OCI-LY7 (cell line): ENCODE measurements at regions not wholly inside any gene's neighbourhood (a gene's known extent, or its start where the extent isn't known, plus 50 kb on each side); places are given as distances from the start of the nearest gene placed in this dataset.
"Not testable (repeated sequence)": the region's sequence is repeated elsewhere in the genome, so short reads cannot be mapped to it uniquely, and the experiment has no call there.

ENCODE experiments used
- BruUV-seq: library from RNA; stranded (reverse); fragments of 400-500 nt; replicated peaks from 2 replicates; lab custom pipeline; 2021; lab: Mats Ljungman, UMichigan
- CTCF ChIA-PET: fragments of 300-600 bp; sonication (Branson Sonifier 250); formaldehyde crosslinking; loops from one replicate; lab custom pipeline; 2022; ENCODE audit warnings: antibody characterized with exemption; ENCODE audit not compliant: unreplicated experiment; lab: Charles Lee
- POLR2A ChIA-PET: fragments of 300-600 bp; sonication (Branson Sonifier 250); formaldehyde crosslinking; loops from one replicate; lab custom pipeline; 2022; ENCODE audit warnings: antibody characterized with exemption; lab: Charles Lee
- DNase-seq: peaks from one replicate; pipeline ENCODE4 v3.0.0-alpha.2; 2015; ENCODE audit warnings: low spot score
- H2AFZ ChIP-seq: fragments of 200-600 bp; sonication (generic), shearing (Covaris generic); 2 replicates; pipeline ENCODE4 v1.6.1; 2014; ENCODE audit warnings: mild to moderate bottlenecking, antibody characterized with exemption, low read length, moderate library complexity
- H3K27ac ChIP-seq: fragments of 200-600 bp; sonication (generic); 2 replicates; pipeline ENCODE4 v1.5.1; 2014; ENCODE audit warnings: mixed run types, low read depth, mild to moderate bottlenecking, moderate library complexity, low read length, inconsistent platforms; ENCODE audit not compliant: poor library complexity, severe bottlenecking
- H3K36me3 ChIP-seq: fragments of 200-600 bp; sonication (generic); 2 replicates; pipeline ENCODE4 v1.6.1; 2014; ENCODE audit warnings: mild to moderate bottlenecking, antibody characterized with exemption, low read length, moderate library complexity, mixed read lengths; ENCODE audit not compliant: insufficient read depth
- H3K4me1 ChIP-seq: fragments of 200-600 bp; sonication (generic); 2 replicates; pipeline ENCODE4 v1.5.1; 2014; ENCODE audit warnings: mild to moderate bottlenecking, low read length; ENCODE audit not compliant: insufficient read depth, poor library complexity, severe bottlenecking
- H3K4me2 ChIP-seq: fragments of 200-600 bp; sonication (generic); 2 replicates; pipeline ENCODE4 v1.6.1; 2014; ENCODE audit warnings: mild to moderate bottlenecking, low read length
- H3K4me3 ChIP-seq: fragments of 200-600 bp; sonication (generic); 2 replicates; pipeline ENCODE4 v1.5.1; 2014; ENCODE audit warnings: mild to moderate bottlenecking, low read depth, low read length; ENCODE audit not compliant: poor library complexity, severe bottlenecking
- H3K79me2 ChIP-seq: fragments of 200-600 bp; sonication (generic); 2 replicates; pipeline ENCODE4 v1.6.1; 2016; ENCODE audit warnings: low read depth, mild to moderate bottlenecking, low read length, moderate library complexity, mixed read lengths; ENCODE audit not compliant: insufficient read depth
- H3K9me2 ChIP-seq: fragments of 200-600 bp; sonication (generic); 2 replicates; pipeline ENCODE4 v1.6.1; 2016; ENCODE audit warnings: mild to moderate bottlenecking, low read length, mixed read lengths; ENCODE audit not compliant: insufficient read depth
- H3K9me3 ChIP-seq: fragments of 200-600 bp; sonication (generic); 2 replicates; pipeline ENCODE4 v1.6.1; 2014; ENCODE audit warnings: mild to moderate bottlenecking, mixed run types, low read length, mixed read lengths
- H4K20me1 ChIP-seq: fragments of 200-600 bp; sonication (generic); 2 replicates; pipeline ENCODE4 v1.6.1; 2014; ENCODE audit warnings: mild to moderate bottlenecking, antibody characterized with exemption, low read length, moderate library complexity, mixed read lengths; ENCODE audit not compliant: insufficient read depth
- EZH2phosphoT487 ChIP-seq: fragments of 200-600 bp; sonication (generic); IDR thresholded peaks from 2 replicates; pipeline ENCODE4 v1.6.1; 2018; ENCODE audit warnings: low read depth, borderline replicate concordance, mild to moderate bottlenecking, mixed run types, antibody characterized with exemption, low read length, moderate library complexity, mixed read lengths
- intact Hi-C: fragments of 100-400 bp; cut with micrococcal nuclease; formaldehyde crosslinking; loops from one replicate; pipeline ENCODE4 v1.10.0; 2022; ENCODE audit not compliant: unreplicated experiment
- TF ChIP-seq, protein P1 (sequence below): fragments of 200-600 bp; sonication (generic); conservative IDR thresholded peaks from 2 replicates; pipeline ENCODE4 v1.5.1; 2014; ENCODE audit warnings: mild to moderate bottlenecking, antibody characterized with exemption, low read length, moderate library complexity, mixed read lengths

DNA sequence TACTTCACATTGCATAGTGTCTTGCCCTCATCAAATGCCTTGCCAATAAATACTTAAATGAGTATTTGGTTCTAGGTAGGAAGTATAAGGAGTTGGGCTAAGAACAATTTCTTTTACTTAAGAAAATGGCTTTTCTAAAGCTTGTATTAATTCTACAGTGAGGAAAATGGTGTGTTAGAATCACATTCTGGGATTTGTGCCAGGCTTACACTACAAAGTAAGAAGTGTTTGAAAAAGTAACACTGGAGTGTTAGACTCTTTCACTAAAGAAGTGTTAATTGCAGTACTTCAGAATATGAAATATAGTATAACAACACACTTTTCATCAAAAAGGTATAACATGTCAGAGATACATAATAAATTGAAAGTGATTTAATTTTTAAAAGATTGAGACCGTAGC lies 328.7 kb downstream of the C3orf38 start:
- Histone ChIP-seq H3K4me2 (no peak overlapping the region), H3K36me3 (no peaks in the 10 kb centered on the region), H3K79me2 (no peaks in the 10 kb centered on the region), H3K4me3 (no peak overlapping the region), H3K4me1 (no peaks in the 10 kb centered on the region), H3K27ac (no peak overlapping the region), H4K20me1 (no peaks in the 10 kb centered on the region), H3K9me3 (no peaks in the 10 kb centered on the region), H2AFZ (no peak overlapping the region), H3K9me2 (no peaks in the 10 kb centered on the region)
- ChIA-PET POLR2A (no interaction called here), CTCF (no interaction called here)
- no peak for TF ChIP-seq EZH2phosphoT487
- TF ChIP-seq, protein P1, sequence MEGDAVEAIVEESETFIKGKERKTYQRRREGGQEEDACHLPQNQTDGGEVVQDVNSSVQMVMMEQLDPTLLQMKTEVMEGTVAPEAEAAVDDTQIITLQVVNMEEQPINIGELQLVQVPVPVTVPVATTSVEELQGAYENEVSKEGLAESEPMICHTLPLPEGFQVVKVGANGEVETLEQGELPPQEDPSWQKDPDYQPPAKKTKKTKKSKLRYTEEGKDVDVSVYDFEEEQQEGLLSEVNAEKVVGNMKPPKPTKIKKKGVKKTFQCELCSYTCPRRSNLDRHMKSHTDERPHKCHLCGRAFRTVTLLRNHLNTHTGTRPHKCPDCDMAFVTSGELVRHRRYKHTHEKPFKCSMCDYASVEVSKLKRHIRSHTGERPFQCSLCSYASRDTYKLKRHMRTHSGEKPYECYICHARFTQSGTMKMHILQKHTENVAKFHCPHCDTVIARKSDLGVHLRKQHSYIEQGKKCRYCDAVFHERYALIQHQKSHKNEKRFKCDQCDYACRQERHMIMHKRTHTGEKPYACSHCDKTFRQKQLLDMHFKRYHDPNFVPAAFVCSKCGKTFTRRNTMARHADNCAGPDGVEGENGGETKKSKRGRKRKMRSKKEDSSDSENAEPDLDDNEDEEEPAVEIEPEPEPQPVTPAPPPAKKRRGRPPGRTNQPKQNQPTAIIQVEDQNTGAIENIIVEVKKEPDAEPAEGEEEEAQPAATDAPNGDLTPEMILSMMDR = no peak
- no peak for DNase-seq
- no TSS peak for BruUV-seq
- intact Hi-C loops = no loop called here

DNA sequence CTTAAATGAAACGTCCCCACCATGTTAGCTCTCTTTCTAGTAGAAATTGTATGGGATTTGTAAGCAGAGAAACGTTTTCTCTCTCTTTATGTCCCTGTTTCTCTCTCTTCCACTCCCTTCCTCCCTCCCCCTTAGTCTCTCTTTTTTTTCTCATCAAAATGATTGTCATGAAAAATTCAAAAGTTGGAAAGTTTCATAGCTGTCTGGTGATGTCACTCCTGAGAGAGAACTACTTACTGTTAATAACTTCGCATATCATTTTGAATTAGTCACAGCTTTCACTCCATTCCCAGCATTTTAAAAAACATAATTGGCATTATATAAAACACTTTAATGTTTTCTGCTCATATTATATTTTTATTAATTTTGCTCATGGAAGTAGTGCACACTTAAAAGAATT lies 331.1 kb downstream of the C3orf38 start:
- H3K27ac ChIP-seq = no peak overlapping the region
- H4K20me1 ChIP-seq = no peaks in the 10 kb centered on the region
- ChIA-PET CTCF (no interaction called here), POLR2A (interaction anchor here (0.9 to 1.5 kb wide), 3 partner anchors 9 to 15 kb away, joined by 3 to 4 read pairs (median 3); no protein-coding TSS in a partner anchor)
- H3K4me1 ChIP-seq = no peaks in the 10 kb centered on the region
- intact Hi-C loops = no loop called here
- no peaks in the 10 kb centered on the region for H3K36me3 ChIP-seq
- H3K79me2 ChIP-seq = no peaks in the 10 kb centered on the region
- H3K4me2 ChIP-seq = no peak overlapping the region
- no peaks in the 10 kb centered on the region for H3K9me2 ChIP-seq
- no peak overlapping the region for H2AFZ ChIP-seq
- no TSS peak for BruUV-seq
- TF ChIP-seq, protein P1 = no peak
- no peak for TF ChIP-seq EZH2phosphoT487
- no peaks in the 10 kb centered on the region for H3K9me3 ChIP-seq
- H3K4me3 ChIP-seq = no peak overlapping the region
- DNase-seq = no peak

DNA sequence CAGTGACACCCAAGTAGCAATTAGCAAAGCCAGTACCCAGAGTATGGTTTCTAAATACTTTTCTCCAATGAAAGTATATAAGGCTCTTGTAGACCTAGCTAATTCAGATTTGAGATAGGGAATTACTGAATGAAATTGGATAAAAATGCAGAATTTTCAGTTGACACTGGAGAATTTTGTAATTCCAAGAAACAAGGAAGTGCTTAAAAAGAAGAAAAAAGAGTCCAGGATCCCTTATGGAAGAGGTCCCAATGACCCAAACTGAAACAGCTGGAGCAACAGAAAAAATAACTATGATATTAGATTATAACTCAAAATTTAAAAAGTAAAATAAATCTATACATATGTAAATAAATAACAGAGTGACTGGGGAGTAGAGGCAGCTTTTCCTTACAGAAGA lies 335.2 kb downstream of the C3orf38 start:
- H2AFZ ChIP-seq = no peak overlapping the region
- H3K79me2 ChIP-seq = no peaks in the 10 kb centered on the region
- POLR2A ChIA-PET = interaction anchor here (0.7 kb wide), 1 partner anchor 265 kb away, joined by 3 read pairs; no protein-coding TSS in a partner anchor
- H3K27ac ChIP-seq = no peak overlapping the region
- H3K36me3 ChIP-seq = no peaks in the 10 kb centered on the region
- H3K4me1 ChIP-seq = no peaks in the 10 kb centered on the region
- no peak overlapping the region for H3K4me3 ChIP-seq
- H3K9me2 ChIP-seq = no peaks in the 10 kb centered on the region
- BruUV-seq = no TSS peak
- no peaks in the 10 kb centered on the region for H4K20me1 ChIP-seq
- TF ChIP-seq, protein P1 = no peak
- TF ChIP-seq EZH2phosphoT487 = no peak
- intact Hi-C loops = no loop called here
- CTCF ChIA-PET = no interaction called here
- DNase-seq = no peak
- H3K9me3 ChIP-seq = no peaks in the 10 kb centered on the region
- no peak overlapping the region for H3K4me2 ChIP-seq

DNA sequence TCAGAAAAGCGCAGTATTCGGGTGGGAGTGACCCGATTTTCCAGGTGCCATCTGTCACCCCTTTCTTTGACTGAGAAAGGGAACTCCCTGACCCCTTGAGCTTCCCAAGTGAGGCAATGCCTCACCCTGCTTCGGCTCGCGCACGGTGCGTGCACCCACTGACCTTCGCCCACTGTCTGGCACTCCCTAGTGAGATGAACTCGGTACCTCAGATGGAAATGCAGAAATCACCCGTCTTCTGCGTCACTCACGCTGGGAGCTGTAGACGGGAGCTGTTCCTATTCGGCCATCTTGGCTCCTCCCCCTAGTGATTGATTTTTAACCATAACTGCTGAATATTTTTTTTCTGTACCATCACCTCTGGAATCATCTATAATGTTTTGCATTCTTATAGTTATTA lies 359.1 kb downstream of the C3orf38 start:
- H3K79me2 ChIP-seq, H4K20me1 ChIP-seq, H3K4me2 ChIP-seq, H2AFZ ChIP-seq, H3K27ac ChIP-seq, H3K36me3 ChIP-seq, H3K4me1 ChIP-seq, CTCF ChIA-PET, BruUV-seq, H3K9me3 ChIP-seq, H3K4me3 ChIP-seq, intact Hi-C loops, H3K9me2 ChIP-seq, DNase-seq: not testable (repeated sequence)
- POLR2A ChIA-PET = interaction anchor here (0.6 kb wide), 1 partner anchor 124 kb away, joined by 3 read pairs; no protein-coding TSS in a partner anchor
